ENCODE measurements at regions not wholly inside any gene's neighbourhood (a gene's known extent, or its start where the extent isn't known, plus 50 kb on each side); places are given as distances from the start of the nearest gene placed in this dataset.

- no peak for DNase-seq (ENCODE audit: low read depth)
- TF ChIP-seq CTCF (conservative IDR thresholded peaks at IDR 0.05; ENCODE audit: low read depth, low read length), result peak; percentile 33
- H3K4me3 ChIP-seq (ENCODE audit: low read length), result no peak overlapping the region
Observed at GRCh38 chr17:5793899-5794298, 209.6 kb upstream of the NLRP1 start.

DNA sequence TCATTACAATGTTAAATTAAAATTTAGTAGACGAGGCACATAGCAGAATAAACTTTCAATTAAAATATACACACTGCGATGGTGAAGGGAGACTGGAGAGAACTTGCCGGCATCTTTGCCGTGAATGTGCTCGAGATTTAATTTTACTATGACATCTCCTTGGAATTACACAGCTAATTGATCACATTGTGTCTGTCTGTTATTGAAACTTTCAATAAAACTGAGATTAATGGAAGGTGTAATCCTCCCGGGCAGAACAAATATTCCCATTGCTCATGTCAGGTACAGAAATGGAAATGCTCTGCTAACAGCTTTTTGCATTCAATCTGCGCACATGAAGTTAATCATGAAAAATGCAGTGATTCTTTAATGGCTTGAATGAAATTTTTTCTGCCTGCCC is 210.1 kb upstream of the NLRP1 start:
- no peak overlapping the region for H3K4me3 ChIP-seq (ENCODE audit: low read length)
- TF ChIP-seq CTCF (conservative IDR thresholded peaks at IDR 0.05; ENCODE audit: low read depth, low read length), result no peak
- DNase-seq (ENCODE audit: low read depth), result no peak

- no peak for TF ChIP-seq CTCF (conservative IDR thresholded peaks at IDR 0.05; ENCODE audit: low read depth, low read length)
- no peak for DNase-seq (ENCODE audit: low read depth)
- H3K4me3 ChIP-seq (ENCODE audit: low read length), result no peak overlapping the region
Observed at GRCh38 chr17:5794881-5795506, 210.7 kb upstream of the NLRP1 start.

DNA sequence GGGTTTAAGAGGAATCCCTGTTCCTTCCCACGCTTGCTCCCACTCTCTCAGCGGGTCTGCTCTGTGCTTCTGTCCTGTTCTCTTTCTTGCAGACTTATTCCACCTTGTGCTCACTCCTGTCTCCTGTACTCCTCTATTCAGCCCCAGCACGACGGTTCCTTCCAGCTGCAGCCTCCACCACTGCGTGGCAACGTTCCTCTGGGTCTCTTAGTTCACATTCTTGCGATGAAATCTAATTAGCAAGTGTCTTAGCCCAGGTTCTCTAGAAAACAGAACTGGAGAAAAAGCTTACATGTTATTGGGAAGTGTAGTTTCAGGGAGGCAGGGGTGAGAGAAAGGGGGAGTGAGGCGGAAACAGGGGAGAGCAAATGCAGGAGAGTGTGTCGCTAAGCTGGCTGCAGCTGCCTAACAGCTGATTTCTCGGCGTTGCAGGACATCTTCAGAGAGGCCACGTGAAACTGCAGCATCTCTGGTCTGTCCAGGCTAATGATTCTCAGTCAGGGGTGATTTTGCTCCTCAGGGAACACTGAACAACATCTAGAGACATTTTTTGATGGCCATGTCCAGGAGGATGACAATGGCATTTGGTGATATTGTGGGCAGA is 213.2 kb upstream of the NLRP1 start:
- no peak for DNase-seq (ENCODE audit: low read depth)
- no peak for TF ChIP-seq CTCF (conservative IDR thresholded peaks at IDR 0.05; ENCODE audit: low read depth, low read length)
- H3K4me3 ChIP-seq (ENCODE audit: low read length), result no peak overlapping the region

- DNase-seq (ENCODE audit: low read depth), result no peak
- H3K4me3 ChIP-seq (ENCODE audit: low read length), result no peak overlapping the region
- TF ChIP-seq CTCF (conservative IDR thresholded peaks at IDR 0.05; ENCODE audit: low read depth, low read length), result no peak
Observed at GRCh38 chr17:5798094-5798493, 213.8 kb upstream of the NLRP1 start.

DNA sequence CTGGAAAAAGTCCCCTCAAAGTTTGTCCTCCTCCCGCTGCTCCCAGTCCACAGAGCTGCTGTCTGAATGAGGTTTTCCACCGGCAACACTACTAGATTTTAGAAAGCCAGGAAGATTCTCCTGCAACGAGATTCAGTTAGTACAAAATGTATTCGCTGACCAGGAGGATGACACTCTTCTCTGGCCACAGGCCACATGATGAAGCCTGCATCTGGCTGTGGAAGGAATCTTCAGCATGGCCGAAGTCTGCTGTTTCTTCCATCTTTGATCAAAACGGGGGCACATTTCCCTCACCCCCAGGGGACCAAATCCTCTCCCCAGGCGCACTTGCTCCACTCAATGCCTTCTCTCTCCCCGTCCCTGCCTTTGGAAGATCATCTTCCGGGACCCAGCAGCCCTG is 215.8 kb upstream of the NLRP1 start:
- TF ChIP-seq CTCF (conservative IDR thresholded peaks at IDR 0.05; ENCODE audit: low read depth, low read length), result no peak
- DNase-seq (ENCODE audit: low read depth), result no peak
- no peak overlapping the region for H3K4me3 ChIP-seq (ENCODE audit: low read length)

GRCh38 chr17:5800646-5801045 is 216.3 kb upstream of the NLRP1 start:
- no peak overlapping the region for H3K4me3 ChIP-seq (ENCODE audit: low read length)
- no peak for DNase-seq (ENCODE audit: low read depth)

More at GRCh38 chr17:5800646-5801045, 216.3 kb upstream of the NLRP1 start:
- TF ChIP-seq CTCF (conservative IDR thresholded peaks at IDR 0.05; ENCODE audit: low read depth, low read length), result no peak

Data from retinal pigment epithelial cell (primary cell).